NCI-H146 treated with DMSO at 0.1 percent for 48 hours (cell line): ENCODE measurements at regions not wholly inside any gene's neighbourhood (a gene's known extent, or its start where the extent isn't known, plus 50 kb on each side); places are given as distances from the start of the nearest gene placed in this dataset.

Source experiments
- DNase-seq: peaks from one replicate; lab custom pipeline; 2025; ENCODE audit not compliant: unreplicated experiment; lab: John Stamatoyannopoulos, UW

GRCh38 chr2:16050261-16050907, 110.0 kb downstream of the MYCN start:
- DNase-seq, result peak; percentile 26

GRCh38 chr2:16049406-16049805, 109.1 kb downstream of the MYCN start:
- DNase-seq, result peak; percentile 24

GRCh38 chr2:16048466-16048865, 108.1 kb downstream of the MYCN start:
- DNase-seq, result no peak

GRCh38 chr2:16047701-16048100, 107.4 kb downstream of the MYCN start:
- DNase-seq, result no peak

GRCh38 chr2:16046649-16047048, 106.3 kb downstream of the MYCN start:
- no peak for DNase-seq

GRCh38 chr2:16045653-16046352, 105.5 kb downstream of the MYCN start:
- no peak for DNase-seq

GRCh38 chr2:16044946-16045456, 104.7 kb downstream of the MYCN start:
- no peak for DNase-seq

- no peak for DNase-seq
These were observed 103.3 kb downstream of the MYCN start for GRCh38 chr2:16043627-16044026.

GRCh38 chr2:16043192-16043591, 102.8 kb downstream of the MYCN start:
- DNase-seq, result no peak

GRCh38 chr2:16042201-16042700, 101.9 kb downstream of the MYCN start:
- DNase-seq, result no peak

- DNase-seq, result no peak
These were observed 100.1 kb downstream of the MYCN start for GRCh38 chr2:16040271-16041010.

- DNase-seq, result no peak
These were observed 99.5 kb downstream of the MYCN start for GRCh38 chr2:16039823-16040222.

GRCh38 chr2:16039055-16039454, 98.7 kb downstream of the MYCN start:
- no peak for DNase-seq

- no peak for DNase-seq
These were observed 98.3 kb downstream of the MYCN start for GRCh38 chr2:16038621-16039020.

GRCh38 chr2:16037808-16038457, 97.6 kb downstream of the MYCN start:
- no peak for DNase-seq

GRCh38 chr2:16036951-16037350, 96.6 kb downstream of the MYCN start:
- no peak for DNase-seq

- peak; percentile 34 for DNase-seq
These were observed 95.7 kb downstream of the MYCN start for GRCh38 chr2:16035747-16036745.

GRCh38 chr2:16034975-16035746, 94.8 kb downstream of the MYCN start:
- no peak for DNase-seq
